Common myeloid progenitor, CD34-positive (primary cell): ENCODE measurements at regions not wholly inside any gene's neighbourhood (a gene's known extent, or its start where the extent isn't known, plus 50 kb on each side); places are given as distances from the start of the nearest gene placed in this dataset.

Source experiments
- CTCF ChIA-PET: fragments of 350-600 bp; sonication (Branson Sonifier 250); formaldehyde crosslinking; loops from one replicate; lab custom pipeline; 2021; ENCODE audit warnings: antibody characterized with exemption; lab: Charles Lee
- POLR2A ChIA-PET: fragments of 350-600 bp; sonication (Branson Sonifier 250); formaldehyde crosslinking; loops from one replicate; lab custom pipeline; 2021; ENCODE audit warnings: antibody characterized with exemption; lab: Charles Lee
- DNase-seq, 3 donors: peaks; one replicate each; pipeline versions ENCODE4 v3.0.0 to v3.0.0-alpha.2; 2013
- H3K27ac ChIP-seq, 2 experiments: 1 replicate in 1 of 2; 2 replicates in 1 of 2; pipeline ENCODE4 v1.7.0; 2013; ENCODE audit warnings: inconsistent platforms in 2 of 2, low read length in 2 of 2, mild to moderate bottlenecking in 2 of 2, low read depth in 1 of 2, moderate library complexity in 1 of 2; ENCODE audit not compliant: severe bottlenecking in 2 of 2, insufficient read depth in 1 of 2, poor library complexity in 1 of 2
- H3K27me3 ChIP-seq, 5 experiments: replicated peaks in 2 of 5; 1 replicate in 3 of 5; 2 replicates in 2 of 5; pipeline versions ENCODE4 v1.6.1 to v1.7.0; 2013; ENCODE audit warnings: low read length in 4 of 5, mild to moderate bottlenecking in 2 of 5, moderate library complexity in 2 of 5, inconsistent platforms in 1 of 5; ENCODE audit not compliant: insufficient read depth in 5 of 5, control insufficient read depth in 4 of 5
- H3K36me3 ChIP-seq, 4 experiments: 1 replicate in 2 of 4; 2 replicates in 2 of 4; pipeline versions ENCODE4 v1.6.1 to v1.7.0; 2013; ENCODE audit warnings: low read length in 3 of 4, control low read depth in 1 of 4, mild to moderate bottlenecking in 1 of 4; ENCODE audit not compliant: control insufficient read depth in 4 of 4, insufficient read depth in 4 of 4
- H3K4me1 ChIP-seq, 4 experiments: 1 replicate in 3 of 4; 2 replicates in 1 of 4; pipeline versions ENCODE4 v1.6.1 to v1.7.1; 2013; ENCODE audit warnings: low read length in 3 of 4, mild to moderate bottlenecking in 3 of 4, control low read depth in 1 of 4, inconsistent platforms in 1 of 4, moderate library complexity in 1 of 4; ENCODE audit not compliant: control insufficient read depth in 4 of 4, insufficient read depth in 4 of 4; ENCODE audit errors: control extremely low read depth in 1 of 4
- H3K4me3 ChIP-seq, 7 experiments: 1 replicate in 4 of 7; 2 replicates in 3 of 7; pipeline versions ENCODE4 v1.5.1 to v1.7.0; 2013; ENCODE audit warnings: mild to moderate bottlenecking in 7 of 7, low read length in 6 of 7, moderate library complexity in 6 of 7, inconsistent platforms in 2 of 7, low read depth in 2 of 7, control low read depth in 1 of 7; ENCODE audit not compliant: insufficient read depth in 4 of 7, control insufficient read depth in 1 of 7; ENCODE audit errors: extremely low read depth in 1 of 7
- H3K9me3 ChIP-seq, 5 experiments: 1 replicate in 4 of 5; 2 replicates in 1 of 5; pipeline versions ENCODE4 v1.6.1 to v1.7.1; 2013; ENCODE audit warnings: low read length in 4 of 5, mild to moderate bottlenecking in 2 of 5, inconsistent platforms in 1 of 5, low read depth in 1 of 5, moderate library complexity in 1 of 5; ENCODE audit not compliant: control insufficient read depth in 4 of 5, insufficient read depth in 2 of 5; ENCODE audit errors: control extremely low read depth in 1 of 5
- WGBS: methylation state at CpG from one replicate; pipeline ENCODE4 v1.1.5; 2013; ENCODE audit not compliant: insufficient coverage; 5-methylcytosine and 5-hydroxymethylcytosine counted together

- Histone ChIP-seq H3K36me3 (no peaks in the 10 kb centered on the region), H3K4me3 (no peak overlapping the region), H3K4me1 (peaks cover 6 to 29% (median 10%) of the 10 kb centered on the region in 4 experiments), H3K27me3 (no peaks in the 10 kb centered on the region), H3K27ac (no peak overlapping the region), H3K9me3 (peaks cover 0 to 5% (median 0%) of the 10 kb centered on the region in 5 experiments)
- no peak for DNase-seq
- WGBS, result 100% methylated on average over 1 of the region's 1 CpG
- ChIA-PET CTCF (no interaction called here), POLR2A (no interaction called here)
Observed at GRCh38 chr9:81118416-81118815, 570.9 kb downstream of the TLE1 start.

- DNase-seq, result no peak
- ChIA-PET CTCF (interaction anchor here (1.4 kb wide), 1 partner anchor 16 kb away, joined by 4 read pairs; no protein-coding TSS in a partner anchor), POLR2A (no interaction called here)
- H3K36me3 ChIP-seq, result no peaks in the 10 kb centered on the region
- no peak overlapping the region for H3K27ac ChIP-seq
- no peak overlapping the region for H3K4me3 ChIP-seq
- peaks cover 16 to 46% (median 23%) of the 10 kb centered on the region in 4 experiments for H3K4me1 ChIP-seq
- WGBS, result 100% methylated on average over 5 of the region's 7 CpGs
- no peaks in the 10 kb centered on the region for H3K9me3 ChIP-seq
- no peaks in the 10 kb centered on the region for H3K27me3 ChIP-seq
Observed at GRCh38 chr9:81116340-81117137, 572.8 kb downstream of the TLE1 start.

GRCh38 chr9:81113453-81114124, 575.8 kb downstream of the TLE1 start:
- 10% methylated on average over 6 of the region's 7 CpGs for WGBS
- ChIA-PET POLR2A (no interaction called here), CTCF (interaction anchor here (1.1 kb wide), 1 partner anchor 16 kb away, joined by 3 read pairs; no protein-coding TSS in a partner anchor)
- H3K4me1 ChIP-seq, result peaks cover 16 to 47% (median 25%) of the 10 kb centered on the region in 4 experiments
- H3K27ac ChIP-seq, result no peak overlapping the region
- H3K9me3 ChIP-seq, result no peaks in the 10 kb centered on the region
- DNase-seq, result peak; percentile 64 to 93 (median 90)
- H3K4me3 ChIP-seq, result peak overlapping the region in 4 of 7 experiments; percentile 1 to 47 (median 26)
- no peaks in the 10 kb centered on the region for H3K36me3 ChIP-seq
- H3K27me3 ChIP-seq, result no peaks in the 10 kb centered on the region

- peak overlapping the region in 3 of 7 experiments; percentile 1 to 46 (median 42) for H3K4me3 ChIP-seq
Observed at GRCh38 chr9:81112627-81113452, 576.5 kb downstream of the TLE1 start.

GRCh38 chr9:81108821-81109220, 580.5 kb downstream of the TLE1 start:
- no peak overlapping the region for H3K4me3 ChIP-seq
- no peak for DNase-seq
- 100% methylated on average over 1 of the region's 1 CpG for WGBS
- H3K27ac ChIP-seq, result no peak overlapping the region
- ChIA-PET CTCF (no interaction called here), POLR2A (no interaction called here)
- H3K27me3 ChIP-seq, result no peaks in the 10 kb centered on the region
- H3K9me3 ChIP-seq, result no peaks in the 10 kb centered on the region
- H3K4me1 ChIP-seq, result peaks cover 11 to 27% (median 20%) of the 10 kb centered on the region in 4 experiments
- H3K36me3 ChIP-seq, result no peaks in the 10 kb centered on the region

More at GRCh38 chr9:81112627-81113452, 576.5 kb downstream of the TLE1 start:
- Histone ChIP-seq H3K36me3 (no peaks in the 10 kb centered on the region), H3K9me3 (no peaks in the 10 kb centered on the region), H3K27me3 (no peaks in the 10 kb centered on the region), H3K27ac (no peak overlapping the region), H3K4me1 (peaks cover 16 to 47% (median 25%) of the 10 kb centered on the region in 4 experiments)
- WGBS, result 36% methylated on average over 5 of the region's 7 CpGs
- no peak for DNase-seq
- ChIA-PET POLR2A (no interaction called here), CTCF (interaction anchor here (1.0 to 1.1 kb wide), 2 partner anchors 9 to 17 kb away, joined by 3 to 4 read pairs; no protein-coding TSS in a partner anchor)

GRCh38 chr9:81108391-81108790, 581.0 kb downstream of the TLE1 start:
- H3K27me3 ChIP-seq, result no peaks in the 10 kb centered on the region
- H3K9me3 ChIP-seq, result no peaks in the 10 kb centered on the region
- POLR2A ChIA-PET, result no interaction called here
- DNase-seq, result no peak
- CTCF ChIA-PET, result no interaction called here
- H3K36me3 ChIP-seq, result no peaks in the 10 kb centered on the region
- H3K27ac ChIP-seq, result no peak overlapping the region
- peaks cover 9 to 23% (median 16%) of the 10 kb centered on the region in 4 experiments for H3K4me1 ChIP-seq
- 100% methylated on average over 1 of the region's 1 CpG for WGBS
- H3K4me3 ChIP-seq, result no peak overlapping the region
